HEK293 (cell line): ENCODE measurements at regions not wholly inside any gene's neighbourhood (a gene's known extent, or its start where the extent isn't known, plus 50 kb on each side); places are given as distances from the start of the nearest gene placed in this dataset.

Source experiments
- CTCF ChIA-PET: fragments of 350-600 bp; formaldehyde crosslinking; extraction: SDS; loops from one replicate; lab custom pipeline; 2021; ENCODE audit warnings: antibody characterized with exemption; lab: Yijun Ruan, JAX
- POLR2A ChIA-PET: fragments of 300-600 bp; formaldehyde crosslinking; extraction: SDS; loops from one replicate; lab custom pipeline; 2020; ENCODE audit warnings: antibody characterized with exemption, inconsistent platforms; lab: Yijun Ruan, JAX
- H3K27ac ChIP-seq: fragments of 200-500 bp; sonication (Bioruptor generic); 2 replicates; pipeline ENCODE4 v1.5.1; 2014; ENCODE audit warnings: low read depth, low read length, control low read depth, inconsistent platforms; ENCODE audit errors: extremely low read depth
- H3K36me3 ChIP-seq, 2 experiments: fragments of 200-500 bp in 1 of 2; sonication (Bioruptor generic) in 1 of 2; 1 replicate in 1 of 2; 2 replicates in 1 of 2; pipeline ENCODE4 v1.5.1; 2014 to 2017; ENCODE audit warnings: inconsistent platforms in 2 of 2, low read length in 2 of 2; ENCODE audit not compliant: control insufficient read depth in 2 of 2, insufficient read depth in 1 of 2
- H3K4me1 ChIP-seq: fragments of 200-500 bp; sonication (Bioruptor generic); 2 replicates; pipeline ENCODE4 v1.5.1; 2014; ENCODE audit warnings: mild to moderate bottlenecking, low read length, inconsistent platforms; ENCODE audit not compliant: control insufficient read depth, insufficient read depth
- H3K4me3 ChIP-seq: 2 replicates; pipeline ENCODE4 v1.5.1; 2011; ENCODE audit warnings: low read depth, mild to moderate bottlenecking, control low read depth, low read length, moderate library complexity
- H3K9me3 ChIP-seq: fragments of 200-500 bp; sonication (Bioruptor generic); 2 replicates; pipeline ENCODE4 v1.5.1; 2014; ENCODE audit warnings: low read depth, low read length, inconsistent platforms; ENCODE audit not compliant: control insufficient read depth, insufficient read depth
- BCL11A ChIP-seq: fragments of 450-650 bp; formaldehyde crosslinking; IDR thresholded peaks from 2 replicates; pipeline ENCODE4 v1.5.1; 2016; ENCODE audit warnings: low read depth, missing biosample characterization, missing genetic modification characterization
- GLIS1 ChIP-seq: fragments of 450-650 bp; formaldehyde crosslinking; IDR thresholded peaks from 2 replicates; pipeline ENCODE4 v1.5.1; 2016; ENCODE audit warnings: missing biosample characterization, missing genetic modification characterization
- PRDM1 ChIP-seq: fragments of 450-650 bp; formaldehyde crosslinking; IDR thresholded peaks from 2 replicates; pipeline ENCODE4; 2016; ENCODE audit warnings: missing biosample characterization, missing genetic modification characterization
- SCRT2 ChIP-seq: fragments of 450-650 bp; formaldehyde crosslinking; IDR thresholded peaks from 2 replicates; pipeline ENCODE4 v1.5.1; 2016; ENCODE audit warnings: missing biosample characterization, missing genetic modification characterization
- SP7 ChIP-seq: fragments of 450-650 bp; formaldehyde crosslinking; IDR thresholded peaks from 2 replicates; pipeline ENCODE4 v1.5.1; 2016; ENCODE audit warnings: missing biosample characterization, missing genetic modification characterization
- TCF7L2 ChIP-seq: IDR thresholded peaks from 2 replicates; pipeline ENCODE4 v1.6.1; 2011; ENCODE audit warnings: low read depth, mild to moderate bottlenecking, inconsistent platforms, low read length, moderate library complexity, borderline replicate concordance
- ZBTB17 ChIP-seq: fragments of 450-650 bp; formaldehyde crosslinking; IDR thresholded peaks from 2 replicates; pipeline ENCODE4 v1.5.1; 2016; ENCODE audit warnings: missing biosample characterization, missing genetic modification characterization
- ZBTB8A ChIP-seq: fragments of 450-650 bp; formaldehyde crosslinking; IDR thresholded peaks from 2 replicates; pipeline ENCODE4 v1.5.1; 2016; ENCODE audit warnings: missing biosample characterization, missing genetic modification characterization
- ZNF138 ChIP-seq: fragments of 450-650 bp; formaldehyde crosslinking; IDR thresholded peaks from 2 replicates; pipeline ENCODE4 v1.5.1; 2016; ENCODE audit warnings: missing biosample characterization, missing genetic modification characterization, borderline replicate concordance
- ZNF140 ChIP-seq: fragments of 450-650 bp; formaldehyde crosslinking; IDR thresholded peaks from 2 replicates; pipeline ENCODE4 v1.5.1; 2016; ENCODE audit warnings: missing biosample characterization, missing genetic modification characterization
- ZNF155 ChIP-seq: fragments of 450-650 bp; formaldehyde crosslinking; IDR thresholded peaks from 2 replicates; pipeline ENCODE4 v1.5.1; 2016; ENCODE audit warnings: missing biosample characterization, missing genetic modification characterization
- ZNF157 ChIP-seq: fragments of 450-650 bp; formaldehyde crosslinking; IDR thresholded peaks from 2 replicates; pipeline ENCODE4 v1.5.1; 2016; ENCODE audit warnings: missing biosample characterization, missing genetic modification characterization
- ZNF16 ChIP-seq: fragments of 450-650 bp; formaldehyde crosslinking; IDR thresholded peaks from 2 replicates; pipeline ENCODE4 v1.5.1; 2016; ENCODE audit warnings: low read depth, missing biosample characterization, missing genetic modification characterization
- ZNF324 ChIP-seq: fragments of 450-650 bp; formaldehyde crosslinking; IDR thresholded peaks from 2 replicates; pipeline ENCODE4 v1.5.1; 2016; ENCODE audit warnings: missing biosample characterization, missing genetic modification characterization
- ZNF37A ChIP-seq: fragments of 450-650 bp; IDR thresholded peaks from 2 replicates; pipeline ENCODE4 v1.5.1; 2018; ENCODE audit warnings: missing biosample characterization, missing genetic modification characterization
- ZNF404 ChIP-seq: fragments of 450-650 bp; formaldehyde crosslinking; IDR thresholded peaks from 2 replicates; pipeline ENCODE4 v1.5.1; 2017; ENCODE audit warnings: missing biosample characterization, missing genetic modification characterization
- ZNF416 ChIP-seq: fragments of 450-650 bp; formaldehyde crosslinking; IDR thresholded peaks from 2 replicates; pipeline ENCODE4 v1.5.1; 2016; ENCODE audit warnings: missing biosample characterization, missing genetic modification characterization
- ZNF510 ChIP-seq: fragments of 450-650 bp; formaldehyde crosslinking; IDR thresholded peaks from 2 replicates; pipeline ENCODE4 v1.5.1; 2018; ENCODE audit warnings: mild to moderate bottlenecking, missing genetic modification characterization, missing biosample characterization; ENCODE audit not compliant: insufficient replicate concordance
- ZNF530 ChIP-seq: fragments of 450-650 bp; formaldehyde crosslinking; IDR thresholded peaks from 2 replicates; pipeline ENCODE4 v1.5.1; 2016; ENCODE audit warnings: low read depth, missing biosample characterization, missing genetic modification characterization
- ZNF558 ChIP-seq: fragments of 450-650 bp; formaldehyde crosslinking; IDR thresholded peaks from 2 replicates; pipeline ENCODE4 v1.5.1; 2016; ENCODE audit warnings: missing biosample characterization, missing genetic modification characterization
- ZNF623 ChIP-seq: fragments of 450-650 bp; formaldehyde crosslinking; IDR thresholded peaks from 2 replicates; pipeline ENCODE4 v1.5.1; 2016; ENCODE audit warnings: missing biosample characterization, missing genetic modification characterization
- ZNF658 ChIP-seq: fragments of 450-650 bp; formaldehyde crosslinking; IDR thresholded peaks from 2 replicates; pipeline ENCODE4; 2016; ENCODE audit warnings: missing biosample characterization, missing genetic modification characterization
- ZNF677 ChIP-seq: fragments of 450-650 bp; IDR thresholded peaks from 2 replicates; pipeline ENCODE4 v1.5.0; 2018; ENCODE audit warnings: missing biosample characterization, mild to moderate bottlenecking, missing genetic modification characterization, moderate library complexity
- ZNF776 ChIP-seq: fragments of 450-650 bp; formaldehyde crosslinking; IDR thresholded peaks from 2 replicates; pipeline ENCODE4 v1.5.0; 2017; ENCODE audit warnings: missing biosample characterization, missing genetic modification characterization, borderline replicate concordance
- TF ChIP-seq, protein P1 (sequence below): fragments of 450-650 bp; formaldehyde crosslinking; IDR thresholded peaks from 2 replicates; pipeline ENCODE4 v1.5.1; 2016; ENCODE audit warnings: missing biosample characterization, missing genetic modification characterization
- TF ChIP-seq, protein P2 (sequence below): fragments of 450-650 bp; formaldehyde crosslinking; IDR thresholded peaks from 2 replicates; pipeline ENCODE4 v1.5.1; 2016; ENCODE audit warnings: missing biosample characterization, missing genetic modification characterization

DNA sequence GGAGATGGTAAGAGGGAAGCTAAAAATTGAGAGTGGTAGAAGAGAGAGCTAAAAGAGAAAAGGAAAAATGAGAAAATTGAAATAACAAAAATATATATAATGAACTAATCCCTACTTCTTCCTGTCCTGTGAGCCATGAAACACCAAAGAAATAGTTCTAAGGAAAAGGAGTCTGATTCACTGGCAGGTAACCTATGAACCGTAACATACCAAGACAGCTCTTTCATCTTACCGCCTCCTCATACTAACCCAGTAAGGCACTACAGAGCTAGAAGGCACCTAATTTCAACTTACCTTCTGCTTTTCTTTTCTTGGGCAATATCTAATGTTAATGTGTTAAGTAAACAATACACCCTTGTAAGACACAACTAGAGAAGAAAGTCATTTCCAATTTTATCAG lies 297.7 kb upstream of the DIAPH2 start:
- no peaks in the 10 kb centered on the region for H3K36me3 ChIP-seq
- H3K4me1 ChIP-seq = no peaks in the 10 kb centered on the region
- ChIA-PET POLR2A (no interaction called here), CTCF (interaction anchor here (0.7 kb wide), 1 partner anchor 1734 kb away, joined by 3 read pairs; no protein-coding TSS in a partner anchor)
- no peak overlapping the region for H3K4me3 ChIP-seq
- H3K27ac ChIP-seq = no peak overlapping the region
- TF ChIP-seq ZNF404 (tag by site-specific recombination) = no peak
- 0 out of 2 replicates have a peak, but pooled peaks have one; percentile 27 for TF ChIP-seq PRDM1 (tag by site-specific recombination)
- H3K9me3 ChIP-seq = no peaks in the 10 kb centered on the region

DNA sequence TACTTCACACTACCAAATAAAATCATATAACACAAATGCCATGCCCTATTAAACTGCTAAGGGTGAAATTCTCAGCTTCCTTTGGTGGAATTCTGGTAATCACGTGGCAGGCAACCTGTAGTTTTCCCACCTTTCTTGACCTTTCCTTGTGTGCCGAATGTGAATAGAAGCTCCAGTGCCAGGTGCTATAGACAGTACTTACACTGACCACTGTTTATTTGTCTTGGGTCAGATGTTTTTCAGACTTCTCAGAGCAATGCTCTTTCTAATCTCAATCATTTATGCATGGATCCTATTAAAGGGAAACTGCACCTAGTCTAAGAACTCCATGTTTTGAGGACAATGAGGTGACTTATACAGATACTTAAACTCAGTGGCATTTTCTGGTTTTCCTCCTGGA lies 296.8 kb upstream of the DIAPH2 start:
- Histone ChIP-seq H3K9me3 (no peaks in the 10 kb centered on the region), H3K27ac (no peak overlapping the region), H3K4me3 (no peak overlapping the region), H3K36me3 (no peaks in the 10 kb centered on the region), H3K4me1 (no peaks in the 10 kb centered on the region)
- POLR2A ChIA-PET = no interaction called here
- CTCF ChIA-PET = no interaction called here
- TF ChIP-seq BCL11A = no peak
- TF ChIP-seq ZNF16 = no peak
- TF ChIP-seq ZNF157 = no peak
- no peak for TF ChIP-seq ZBTB8A (tag by site-specific recombination)
- TF ChIP-seq ZNF416 (tag by site-specific recombination) = no peak
- no peak for TF ChIP-seq ZNF658 (tag by site-specific recombination)
- no peak for TF ChIP-seq TCF7L2
- TF ChIP-seq, protein P1, sequence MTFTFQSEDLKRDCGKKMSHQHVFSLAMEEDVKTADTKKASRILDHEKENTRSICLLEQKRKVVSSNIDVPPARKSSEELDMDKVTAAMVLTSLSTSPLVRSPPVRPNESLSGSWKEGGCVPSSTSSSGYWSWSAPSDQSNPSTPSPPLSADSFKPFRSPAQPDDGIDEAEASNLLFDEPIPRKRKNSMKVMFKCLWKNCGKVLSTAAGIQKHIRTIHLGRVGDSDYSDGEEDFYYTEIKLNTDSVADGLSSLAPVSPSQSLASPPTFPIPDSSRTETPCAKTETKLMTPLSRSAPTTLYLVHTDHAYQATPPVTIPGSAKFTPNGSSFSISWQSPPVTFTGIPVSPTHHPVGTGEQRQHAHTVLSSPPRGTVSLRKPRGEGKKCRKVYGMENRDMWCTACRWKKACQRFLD (tag by site-specific recombination) = no peak
- no peak for TF ChIP-seq ZNF37A (tag by site-specific recombination)
- TF ChIP-seq ZNF155 = no peak
- TF ChIP-seq ZNF677 = no peak
- no peak for TF ChIP-seq ZNF138
- TF ChIP-seq, protein P2, sequence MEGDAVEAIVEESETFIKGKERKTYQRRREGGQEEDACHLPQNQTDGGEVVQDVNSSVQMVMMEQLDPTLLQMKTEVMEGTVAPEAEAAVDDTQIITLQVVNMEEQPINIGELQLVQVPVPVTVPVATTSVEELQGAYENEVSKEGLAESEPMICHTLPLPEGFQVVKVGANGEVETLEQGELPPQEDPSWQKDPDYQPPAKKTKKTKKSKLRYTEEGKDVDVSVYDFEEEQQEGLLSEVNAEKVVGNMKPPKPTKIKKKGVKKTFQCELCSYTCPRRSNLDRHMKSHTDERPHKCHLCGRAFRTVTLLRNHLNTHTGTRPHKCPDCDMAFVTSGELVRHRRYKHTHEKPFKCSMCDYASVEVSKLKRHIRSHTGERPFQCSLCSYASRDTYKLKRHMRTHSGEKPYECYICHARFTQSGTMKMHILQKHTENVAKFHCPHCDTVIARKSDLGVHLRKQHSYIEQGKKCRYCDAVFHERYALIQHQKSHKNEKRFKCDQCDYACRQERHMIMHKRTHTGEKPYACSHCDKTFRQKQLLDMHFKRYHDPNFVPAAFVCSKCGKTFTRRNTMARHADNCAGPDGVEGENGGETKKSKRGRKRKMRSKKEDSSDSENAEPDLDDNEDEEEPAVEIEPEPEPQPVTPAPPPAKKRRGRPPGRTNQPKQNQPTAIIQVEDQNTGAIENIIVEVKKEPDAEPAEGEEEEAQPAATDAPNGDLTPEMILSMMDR (tag by site-specific recombination) = no peak
- no peak for TF ChIP-seq ZNF776
- no peak for TF ChIP-seq ZNF530

DNA sequence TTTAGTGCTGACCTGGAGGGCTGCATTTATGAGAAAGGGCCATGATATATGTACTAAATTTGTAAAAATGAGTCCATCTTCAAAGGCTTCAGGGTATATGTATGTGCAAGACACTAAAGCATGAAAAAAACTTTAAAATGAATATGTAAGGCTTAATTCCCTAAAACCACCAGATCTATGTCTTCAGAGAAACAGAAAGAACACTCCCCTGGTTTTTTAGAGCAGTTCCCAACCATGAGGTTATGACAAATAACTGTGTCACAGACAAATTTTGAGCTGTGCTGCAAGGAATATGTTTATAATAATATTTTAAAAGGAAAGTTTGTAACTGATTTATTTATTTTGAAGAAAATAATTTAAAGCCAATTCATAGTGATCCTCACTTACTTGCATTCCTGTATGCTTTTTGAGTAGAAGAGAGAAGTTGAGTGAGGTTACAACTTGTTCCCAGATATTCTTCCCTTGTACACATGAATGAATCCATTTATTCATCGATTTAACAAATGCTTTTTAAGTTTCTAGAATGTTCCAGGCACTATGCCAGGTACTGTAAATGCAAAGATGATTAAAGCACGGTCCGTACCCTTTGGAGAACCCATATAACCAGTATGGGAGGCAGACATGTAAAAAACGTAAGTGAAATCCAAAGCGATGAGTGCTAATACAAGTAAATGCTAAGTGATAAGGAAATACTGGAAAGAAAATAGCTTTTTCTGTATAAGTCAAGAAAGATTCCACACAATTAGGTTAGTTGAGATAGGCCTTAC lies 295.2 kb upstream of the DIAPH2 start:
- H3K27ac ChIP-seq = no peak overlapping the region
- H3K36me3 ChIP-seq = no peaks in the 10 kb centered on the region
- ChIA-PET POLR2A (no interaction called here), CTCF (interaction anchor here (1.3 kb wide), 1 partner anchor 18 kb away, joined by 4 read pairs; no protein-coding TSS in a partner anchor)
- H3K9me3 ChIP-seq = no peaks in the 10 kb centered on the region
- no peak overlapping the region for H3K4me3 ChIP-seq
- TF ChIP-seq ZNF558 (no peak), ZNF510 (tag by site-specific recombination) (no peak), SP7 (tag by site-specific recombination) (no peak), ZNF324 (no peak), SCRT2 (tag by site-specific recombination) (no peak), GLIS1 (tag by site-specific recombination) (no peak), ZNF623 (tag by site-specific recombination) (no peak), ZBTB17 (tag by site-specific recombination) (no peak), ZNF140 (tag by site-specific recombination) (no peak)
- TF ChIP-seq, all 188 proteins: peak for 0
- no peaks in the 10 kb centered on the region for H3K4me1 ChIP-seq
